Thymus (tissue), 11 donors: ENCODE measurements at regions not wholly inside any gene's neighbourhood (a gene's known extent, or its start where the extent isn't known, plus 50 kb on each side); places are given as distances from the start of the nearest gene placed in this dataset.

ENCODE experiments used
- DNase-seq, 9 donors: peaks; one replicate each; pipeline ENCODE4 v3.0.0-alpha.2; 2013; ENCODE audit warnings: low spot score in 9 of 9, low read depth in 6 of 9, missing footprints in 1 of 9
- H3K27ac ChIP-seq, 2 donors: one replicate each; pipeline ENCODE4 v1.5.1; 2013; ENCODE audit warnings: control low read depth in 1 of 2, low read depth in 1 of 2, low read length in 1 of 2, mild to moderate bottlenecking in 1 of 2, moderate library complexity in 1 of 2
- H3K27me3 ChIP-seq, 2 donors: one replicate each; pipeline ENCODE4 v1.5.1; 2013; ENCODE audit warnings: low read length in 1 of 2; ENCODE audit not compliant: control insufficient read depth in 2 of 2, insufficient read depth in 1 of 2
- H3K36me3 ChIP-seq, 2 donors: one replicate each; pipeline ENCODE4 v1.5.1; 2013; ENCODE audit warnings: low read length in 1 of 2, mild to moderate bottlenecking in 1 of 2, moderate library complexity in 1 of 2; ENCODE audit not compliant: control insufficient read depth in 2 of 2, insufficient read depth in 2 of 2
- H3K4me1 ChIP-seq, 2 donors: one replicate each; pipeline ENCODE4 v1.5.1; 2013; ENCODE audit warnings: low read length in 2 of 2; ENCODE audit not compliant: control insufficient read depth in 2 of 2, insufficient read depth in 2 of 2
- H3K4me3 ChIP-seq, 2 donors: one replicate each; pipeline ENCODE4 v1.5.1; 2013; ENCODE audit warnings: low read length in 2 of 2, control low read depth in 1 of 2, mild to moderate bottlenecking in 1 of 2
- H3K9me3 ChIP-seq, 2 donors: one replicate each; pipeline ENCODE4 v1.5.1; 2013; ENCODE audit warnings: low read length in 1 of 2, mild to moderate bottlenecking in 1 of 2; ENCODE audit not compliant: control insufficient read depth in 2 of 2, insufficient read depth in 1 of 2
- WGBS: extraction: QIAGEN DNeasy Blood & Tissue Kit; methylation state at CpG from one replicate; pipeline ENCODE4 v1.1.7; 2013; 5-methylcytosine and 5-hydroxymethylcytosine counted together
- donor health status: healthy.

- H3K36me3 ChIP-seq, result no peaks in the 10 kb centered on the region
- no peak for DNase-seq
- H3K4me3 ChIP-seq, result no peak overlapping the region
- no peak overlapping the region for H3K27ac ChIP-seq
- H3K9me3 ChIP-seq, result no peaks in the 10 kb centered on the region
- peaks cover 5 to 11% of the 10 kb centered on the region in 2 donors for H3K4me1 ChIP-seq
- H3K27me3 ChIP-seq, result no peaks in the 10 kb centered on the region
Measured at GRCh38 chr5:82497242-82497641, 219.1 kb upstream of the RPS23 start.

DNA sequence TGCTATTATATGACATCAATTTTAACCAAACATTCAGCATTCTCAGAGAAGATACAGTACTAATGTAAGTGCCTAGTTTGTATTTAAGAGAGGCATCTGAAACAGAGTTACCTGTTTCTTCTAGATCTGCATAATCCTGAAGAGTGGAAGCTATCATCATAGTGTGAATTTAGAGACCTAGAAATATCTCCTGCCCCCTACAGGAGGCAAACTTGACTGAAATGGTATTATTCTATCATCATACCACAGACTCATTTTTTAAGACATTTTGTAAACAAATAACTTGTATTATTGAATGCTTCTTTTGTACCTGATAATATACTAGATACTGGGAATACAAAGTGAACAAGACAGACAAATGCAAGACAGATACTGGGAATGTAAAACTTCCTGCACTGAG is 216.8 kb upstream of the RPS23 start:
- peak in 1 of 9 donors; percentile 19 for DNase-seq
- Histone ChIP-seq H3K4me3 (no peak overlapping the region), H3K9me3 (no peaks in the 10 kb centered on the region), H3K36me3 (no peaks in the 10 kb centered on the region), H3K27me3 (no peaks in the 10 kb centered on the region), H3K27ac (no peak overlapping the region), H3K4me1 (peaks cover 5 to 11% of the 10 kb centered on the region in 2 donors)

- DNase-seq, result peak in 4 of 9 donors; percentile 10 to 46 (median 20)
- Histone ChIP-seq H3K4me1 (peaks cover 0 to 11% of the 10 kb centered on the region in 2 donors), H3K4me3 (no peak overlapping the region), H3K27ac (no peak overlapping the region), H3K36me3 (no peaks in the 10 kb centered on the region), H3K9me3 (no peaks in the 10 kb centered on the region), H3K27me3 (no peaks in the 10 kb centered on the region)
Measured at GRCh38 chr5:82493221-82493620, 215.1 kb upstream of the RPS23 start.

DNA sequence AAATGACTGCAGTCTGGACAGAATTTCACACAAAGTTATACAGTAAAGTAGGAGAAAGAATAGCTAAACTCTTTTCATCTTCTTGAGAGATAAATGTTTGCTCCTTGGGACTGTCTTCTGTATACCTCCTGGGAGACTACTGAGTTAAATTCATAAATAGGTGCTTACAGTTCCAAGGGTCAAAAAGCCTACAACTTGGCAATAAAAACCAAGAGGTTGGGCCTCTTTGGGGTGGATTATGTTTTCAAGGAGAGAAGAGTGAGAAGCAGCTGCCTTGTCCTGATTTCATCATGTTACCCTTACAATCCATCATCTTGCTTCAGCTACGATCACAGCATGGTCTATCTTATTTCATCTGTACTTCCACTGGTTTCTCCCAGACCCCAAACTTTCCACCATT is 213.2 kb upstream of the RPS23 start:
- Histone ChIP-seq H3K36me3 (no peaks in the 10 kb centered on the region), H3K4me3 (no peak overlapping the region), H3K27me3 (no peaks in the 10 kb centered on the region), H3K4me1 (peaks cover 0 to 11% of the 10 kb centered on the region in 2 donors), H3K27ac (no peak overlapping the region), H3K9me3 (no peaks in the 10 kb centered on the region)
- WGBS, result 91% methylated on average over 1 of the region's 1 CpG
- no peak for DNase-seq

DNA sequence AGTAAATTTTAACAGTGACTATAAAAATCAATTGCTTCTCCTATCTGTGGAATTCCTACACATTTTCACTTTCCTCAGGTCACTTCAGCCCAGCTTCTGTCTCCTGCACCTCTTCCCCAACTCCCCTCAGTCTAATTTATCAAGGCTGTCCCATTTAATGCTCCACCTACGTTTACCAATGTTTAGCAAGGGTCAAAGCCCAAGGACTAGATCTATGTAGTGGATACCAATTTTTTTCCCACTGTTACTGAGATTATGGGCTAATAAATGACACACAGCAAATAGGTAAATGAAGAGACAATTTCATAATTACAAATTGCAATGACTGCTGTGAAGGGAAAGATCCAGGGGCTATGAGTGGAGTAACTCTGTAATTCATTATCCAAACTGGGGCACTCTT is 211.5 kb upstream of the RPS23 start:
- H3K9me3 ChIP-seq, result no peaks in the 10 kb centered on the region
- H3K27me3 ChIP-seq, result no peaks in the 10 kb centered on the region
- no peaks in the 10 kb centered on the region for H3K36me3 ChIP-seq
- H3K4me1 ChIP-seq, result peaks cover 0 to 11% of the 10 kb centered on the region in 2 donors
- no peak for DNase-seq
- H3K4me3 ChIP-seq, result no peak overlapping the region
- H3K27ac ChIP-seq, result no peak overlapping the region
- 98% methylated on average over 1 of the region's 1 CpG for WGBS

DNA sequence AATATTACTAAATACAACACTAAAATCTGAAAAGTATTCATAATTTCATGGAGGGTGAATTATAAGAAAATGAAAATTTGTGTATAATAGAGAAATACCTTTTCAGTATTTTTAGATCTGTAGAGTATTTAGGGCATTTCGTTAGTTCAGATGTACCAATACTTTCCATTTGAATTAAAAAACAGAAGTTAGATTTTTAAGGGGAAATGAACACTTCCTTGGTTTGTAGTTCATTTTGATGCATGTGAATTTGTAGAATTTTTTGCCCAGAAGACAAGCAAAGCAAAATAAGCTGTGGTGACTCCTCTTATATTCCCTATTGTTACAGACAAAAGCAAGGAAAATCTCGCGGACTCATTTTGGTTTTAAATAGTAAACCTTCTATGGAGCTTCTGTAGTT is 209.0 kb upstream of the RPS23 start:
- H3K36me3 ChIP-seq, result no peaks in the 10 kb centered on the region
- no peaks in the 10 kb centered on the region for H3K4me1 ChIP-seq
- WGBS, result 69% methylated on average over 3 of the region's 3 CpGs
- no peaks in the 10 kb centered on the region for H3K9me3 ChIP-seq
- DNase-seq, result no peak
- H3K27me3 ChIP-seq, result no peaks in the 10 kb centered on the region
- H3K27ac ChIP-seq, result no peak overlapping the region
- no peak overlapping the region for H3K4me3 ChIP-seq

GRCh38 chr5:82480331-82480730 is 202.2 kb upstream of the RPS23 start:
- Histone ChIP-seq H3K27me3 (no peaks in the 10 kb centered on the region), H3K27ac (no peak overlapping the region), H3K9me3 (no peaks in the 10 kb centered on the region), H3K4me3 (no peak overlapping the region), H3K36me3 (no peaks in the 10 kb centered on the region), H3K4me1 (no peaks in the 10 kb centered on the region)
- DNase-seq, result no peak
- WGBS, result 96% methylated on average over 4 of the region's 4 CpGs

GRCh38 chr5:82476155-82476554 is 198.0 kb upstream of the RPS23 start:
- WGBS, result 96% methylated on average over 1 of the region's 1 CpG
- no peaks in the 10 kb centered on the region for H3K4me1 ChIP-seq
- no peaks in the 10 kb centered on the region for H3K9me3 ChIP-seq
- H3K36me3 ChIP-seq, result no peaks in the 10 kb centered on the region
- H3K27ac ChIP-seq, result no peak overlapping the region
- no peak overlapping the region for H3K4me3 ChIP-seq
- DNase-seq, result no peak
- no peaks in the 10 kb centered on the region for H3K27me3 ChIP-seq

GRCh38 chr5:82473262-82473661 is 195.1 kb upstream of the RPS23 start:
- Histone ChIP-seq H3K4me3 (no peak overlapping the region), H3K9me3 (no peaks in the 10 kb centered on the region), H3K27me3 (no peaks in the 10 kb centered on the region), H3K4me1 (no peaks in the 10 kb centered on the region), H3K36me3 (no peaks in the 10 kb centered on the region), H3K27ac (no peak overlapping the region)
- DNase-seq, result no peak
